IMR-90 (cell line): ENCODE measurements at regions not wholly inside any gene's neighbourhood (a gene's known extent, or its start where the extent isn't known, plus 50 kb on each side); places are given as distances from the start of the nearest gene placed in this dataset.

Source experiments
- ATAC-seq: fragments of 200-7000 bp; cut with Tn5 transposase; 2 replicates; pipeline ENCODE4 v1.9.1; 2020; ENCODE audit warnings: low read depth, mild to moderate bottlenecking, moderate library complexity
- BruUV-seq: library from RNA; stranded (reverse); fragments of 400-500 nt; replicated peaks from 2 replicates; lab custom pipeline; 2021; lab: Mats Ljungman, UMichigan
- CTCF ChIA-PET: fragments of 300-600 bp; formaldehyde crosslinking; extraction: SDS; loops from one replicate; lab custom pipeline; 2021; ENCODE audit warnings: antibody characterized with exemption; lab: Yijun Ruan, JAX
- POLR2A ChIA-PET: fragments of 300-600 bp; sonication (Branson Sonifier 250); formaldehyde crosslinking; loops from one replicate; lab custom pipeline; 2022; ENCODE audit warnings: antibody characterized with exemption; ENCODE audit not compliant: unreplicated experiment; lab: Charles Lee
- DNase-seq: peaks from one replicate; pipeline ENCODE4 v3.0.0; 2013
- H2AFZ ChIP-seq: replicated peaks from 2 replicates; pipeline ENCODE3; 2013; ENCODE audit warnings: low read length, mild to moderate bottlenecking; ENCODE audit not compliant: poor library complexity
- H2AK5ac ChIP-seq: 2 replicates; pipeline ENCODE4 v1.6.1; 2013; ENCODE audit warnings: low read depth, low read length, inconsistent platforms
- H2AK9ac ChIP-seq: replicated peaks from 2 replicates; pipeline ENCODE3; 2013; ENCODE audit warnings: mild to moderate bottlenecking, low read depth, low read length, moderate library complexity; ENCODE audit not compliant: poor library complexity
- H2BK120ac ChIP-seq: 2 replicates; pipeline ENCODE4 v1.6.1; 2013; ENCODE audit warnings: low read depth, low read length, inconsistent platforms
- H2BK15ac ChIP-seq: 3 replicates; pipeline ENCODE4 v1.6.1; 2013; ENCODE audit warnings: low read depth, low read length, inconsistent platforms
- H2BK20ac ChIP-seq: 2 replicates; pipeline ENCODE4 v1.6.1; 2013; ENCODE audit warnings: low read depth, mild to moderate bottlenecking, inconsistent platforms, low read length, moderate library complexity
- H2BK5ac ChIP-seq: 2 replicates; pipeline ENCODE4 v1.6.1; 2013; ENCODE audit warnings: mild to moderate bottlenecking, low read depth, low read length, inconsistent platforms; ENCODE audit not compliant: poor library complexity, severe bottlenecking
- H3K14ac ChIP-seq: replicated peaks from 2 replicates; pipeline ENCODE4 v1.6.1; 2013; ENCODE audit warnings: low read depth, low read length, inconsistent platforms
- H3K18ac ChIP-seq: 2 replicates; pipeline ENCODE4 v1.6.1; 2013; ENCODE audit warnings: low read depth, low read length, control low read depth
- H3K23ac ChIP-seq: 2 replicates; pipeline ENCODE4 v1.6.1; 2013; ENCODE audit warnings: low read depth, low read length, inconsistent platforms
- H3K27ac ChIP-seq: 2 replicates; pipeline ENCODE4 v1.5.1; 2013; ENCODE audit warnings: mild to moderate bottlenecking, control low read depth, low read length; ENCODE audit not compliant: insufficient read depth
- H3K27me3 ChIP-seq: 2 replicates; pipeline ENCODE4 v1.6.1; 2013; ENCODE audit warnings: low read length; ENCODE audit not compliant: control insufficient read depth, insufficient read depth
- H3K36me3 ChIP-seq: 2 replicates; pipeline ENCODE4 v1.6.1; 2013; ENCODE audit warnings: low read length, mixed read lengths; ENCODE audit not compliant: control insufficient read depth, insufficient read depth
- H3K4ac ChIP-seq: 2 replicates; pipeline ENCODE4 v1.6.1; 2013; ENCODE audit warnings: low read depth, low read length, inconsistent platforms
- H3K4me1 ChIP-seq: 2 replicates; pipeline ENCODE4 v1.6.1; 2013; ENCODE audit warnings: low read length, mixed read lengths; ENCODE audit not compliant: control insufficient read depth, insufficient read depth
- H3K4me2 ChIP-seq: 2 replicates; pipeline ENCODE4 v1.6.1; 2013; ENCODE audit warnings: low read depth, mild to moderate bottlenecking, control low read depth, low read length, moderate library complexity
- H3K4me3 ChIP-seq: 2 replicates; pipeline ENCODE4 v1.5.1; 2013; ENCODE audit warnings: low read depth, mild to moderate bottlenecking, control low read depth, low read length, moderate library complexity; ENCODE audit not compliant: insufficient read depth
- H3K56ac ChIP-seq: 2 replicates; pipeline ENCODE4 v1.6.1; 2013; ENCODE audit warnings: low read length, inconsistent platforms; ENCODE audit not compliant: insufficient read depth; ENCODE audit errors: extremely low read depth
- H3K79me1 ChIP-seq, 2 experiments: 2 replicates each; pipeline ENCODE4 v1.6.1; 2013; ENCODE audit warnings: low read length in 2 of 2, inconsistent platforms in 1 of 2, low read depth in 1 of 2
- H3K9ac ChIP-seq: 2 replicates; pipeline ENCODE4 v1.6.1; 2013; ENCODE audit warnings: low read depth, low read length, control low read depth
- H3K9me1 ChIP-seq: 2 replicates; pipeline ENCODE4 v1.6.1; 2013; ENCODE audit warnings: low read length, inconsistent platforms; ENCODE audit not compliant: insufficient read depth
- H3K9me3 ChIP-seq: 2 replicates; pipeline ENCODE4 v1.6.1; 2013; ENCODE audit warnings: low read length; ENCODE audit not compliant: control insufficient read depth, insufficient read depth
- H4K20me1 ChIP-seq: 2 replicates; pipeline ENCODE4 v1.6.1; 2013; ENCODE audit warnings: low read length, inconsistent platforms; ENCODE audit not compliant: insufficient read depth
- H4K5ac ChIP-seq: 2 replicates; pipeline ENCODE4 v1.6.1; 2013; ENCODE audit warnings: mild to moderate bottlenecking, low read depth, low read length, control low read depth
- H4K8ac ChIP-seq, 2 experiments: 2 replicates each; pipeline ENCODE4 v1.6.1; 2013; ENCODE audit warnings: low read depth in 2 of 2, low read length in 2 of 2, control low read depth in 1 of 2, inconsistent platforms in 1 of 2
- H4K91ac ChIP-seq: 2 replicates; pipeline ENCODE4 v1.6.1; 2013; ENCODE audit warnings: low read depth, low read length, inconsistent platforms; ENCODE audit not compliant: insufficient read depth
- BHLHE40 ChIP-seq: fragments of 150-350 bp; IDR thresholded peaks from 2 replicates; pipeline ENCODE4 v1.6.1; 2016; ENCODE audit warnings: mild to moderate bottlenecking, low read depth, low read length
- MAFK ChIP-seq: IDR thresholded peaks from 2 replicates; pipeline ENCODE4 v1.6.1; 2012; ENCODE audit warnings: low read depth, low read length, improper control_type of control experiment
- MAZ ChIP-seq: IDR thresholded peaks from 2 replicates; pipeline ENCODE4 v1.6.1; 2012; ENCODE audit warnings: low read depth, mild to moderate bottlenecking, low read length, improper control_type of control experiment, moderate library complexity, borderline replicate concordance
- NFE2L2 ChIP-seq: fragments of 150-350 bp; IDR thresholded peaks from 2 replicates; pipeline ENCODE4 v1.6.1; 2016; ENCODE audit warnings: low read depth, mild to moderate bottlenecking, low read length
- POLR2A ChIP-seq: IDR thresholded peaks from 2 replicates; pipeline ENCODE4 v1.6.1; 2012; ENCODE audit warnings: mild to moderate bottlenecking, low read depth, low read length
- RAD21 ChIP-seq: IDR thresholded peaks from 2 replicates; pipeline ENCODE4 v1.6.1; 2012; ENCODE audit warnings: low read length, improper control_type of control experiment
- SMC3 ChIP-seq: fragments of 150-350 bp; IDR thresholded peaks from 2 replicates; pipeline ENCODE4 v1.6.1; 2016; ENCODE audit warnings: low read depth, mild to moderate bottlenecking, antibody characterized with exemption, low read length, moderate library complexity
- WGBS, 2 experiments: methylation state at CpG; one replicate each; pipeline versions ENCODE4 v1.1.5 to v1.1.7; 2013; ENCODE audit warnings: missing lambda C conversion rate in 2 of 2; ENCODE audit not compliant: insufficient read length in 1 of 2; ENCODE audit errors: extremely low coverage in 2 of 2; 5-methylcytosine and 5-hydroxymethylcytosine counted together
- dilution Hi-C: fragments of 300-500 bp; cut with HindIII; formaldehyde crosslinking; loops from one replicate; pipeline ENCODE4 v1.14.3; 2018; ENCODE audit warnings: low sequenced_read_pairs; ENCODE audit not compliant: unreplicated experiment
- in situ Hi-C: fragments of 300-500 bp; cut with MboI; formaldehyde crosslinking; loops from 3 replicates; pipeline ENCODE4 v1.14.3; 2019; ENCODE audit warnings: low sequenced_read_pairs, inconsistent platforms, mixed read lengths
- intact Hi-C: fragments of 100-400 bp; cut with micrococcal nuclease; formaldehyde crosslinking; loops from 2 replicates; pipeline ENCODE4 v1.10.0; 2022

DNA sequence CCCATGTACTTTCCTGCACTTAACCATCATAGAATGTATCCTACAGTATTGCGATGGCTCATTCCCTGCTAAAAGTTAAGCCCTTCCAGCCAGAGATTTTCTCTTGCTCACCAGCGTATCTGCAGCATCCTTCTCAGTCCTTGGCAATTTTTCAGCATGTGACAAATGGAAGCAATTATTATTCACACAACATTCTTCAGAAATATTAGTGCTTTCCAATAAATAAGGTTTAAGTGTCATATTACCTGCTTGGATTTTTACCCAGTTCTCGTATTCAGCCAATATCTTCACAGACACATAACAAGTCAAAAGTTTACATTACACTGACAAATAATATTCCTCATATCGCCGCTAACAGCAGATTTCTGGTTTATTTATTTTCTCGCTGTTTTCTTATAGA, 82.3 kb downstream of the POU4F1 start:
- no peak overlapping the region for H4K8ac ChIP-seq
- in situ Hi-C loops: no loop called here
- DNase-seq (no peak), ATAC-seq (no peak)
- H3K4me2 ChIP-seq: no peak overlapping the region
- dilution Hi-C loops: no loop called here
- no peak overlapping the region for H2BK20ac ChIP-seq
- H3K9ac ChIP-seq: no peak overlapping the region
- ChIA-PET CTCF (no interaction called here), POLR2A (no interaction called here)
- no peaks in the 10 kb centered on the region for H3K79me1 ChIP-seq
- H2BK15ac ChIP-seq: no peak overlapping the region
- no peaks in the 10 kb centered on the region for H3K9me3 ChIP-seq
- no peaks in the 10 kb centered on the region for H3K27me3 ChIP-seq
- H4K91ac ChIP-seq: no peak overlapping the region
- no peak overlapping the region for H2BK120ac ChIP-seq
- no peak overlapping the region for H3K27ac ChIP-seq
- H3K4me3 ChIP-seq: no peak overlapping the region
- TF ChIP-seq RAD21 (no peak), SMC3 (no peak), MAZ (no peak), BHLHE40 (no peak), MAFK (no peak), NFE2L2 (no peak), POLR2A (no peak)
- no peak overlapping the region for H4K5ac ChIP-seq
- no CpG with 5 or more reads among the region's 6 CpGs for WGBS, 2 experiments
- H3K4me1 ChIP-seq: no peaks in the 10 kb centered on the region
- no peak overlapping the region for H3K4ac ChIP-seq
- H3K23ac ChIP-seq: no peak overlapping the region
- H2BK5ac ChIP-seq: no peak overlapping the region
- intact Hi-C loops: no loop called here
- no peak overlapping the region for H3K18ac ChIP-seq
- H2AFZ ChIP-seq: no peak overlapping the region
- H3K56ac ChIP-seq: no peak overlapping the region
- H3K9me1 ChIP-seq: no peaks in the 10 kb centered on the region
- no TSS peak for BruUV-seq
- no peaks in the 10 kb centered on the region for H3K36me3 ChIP-seq
- no peaks in the 10 kb centered on the region for H4K20me1 ChIP-seq
- no peak overlapping the region for H2AK9ac ChIP-seq
- H2AK5ac ChIP-seq: no peak overlapping the region
- no peak overlapping the region for H3K14ac ChIP-seq
